PFSK-1 (cell line): ENCODE measurements at regions not wholly inside any gene's neighbourhood (a gene's known extent, or its start where the extent isn't known, plus 50 kb on each side); places are given as distances from the start of the nearest gene placed in this dataset.

ENCODE experiments used
- FOXP2 ChIP-seq: optimal IDR thresholded peaks from 2 replicates; pipeline ENCODE3; 2011; ENCODE audit warnings: borderline replicate concordance, control low read depth, inconsistent platforms; ENCODE audit not compliant: insufficient read depth; ENCODE audit errors: extremely low read length, extremely low read depth
- POLR2AphosphoS5 ChIP-seq: IDR thresholded peaks from 2 replicates; pipeline ENCODE4 v1.6.1; 2012; ENCODE audit warnings: low read depth, mild to moderate bottlenecking, control low read depth, low read length, moderate library complexity
- SIN3A ChIP-seq: IDR thresholded peaks from 2 replicates; pipeline ENCODE4 v1.6.1; 2012; ENCODE audit warnings: mild to moderate bottlenecking, low read length, moderate library complexity, borderline replicate concordance; ENCODE audit not compliant: insufficient read depth
- TAF1 ChIP-seq: IDR thresholded peaks from 2 replicates; pipeline ENCODE4 v1.6.1; 2012; ENCODE audit warnings: low read length, control low read depth, borderline replicate concordance; ENCODE audit not compliant: insufficient read depth
- TF ChIP-seq, protein P1 (sequence below), 2 experiments: IDR thresholded peaks; 2 replicates each; pipeline versions ENCODE4 v1.6.1 to v1.8.0; 2011 to 2012; ENCODE audit warnings: low read depth in 2 of 2, low read length in 2 of 2, control low read depth in 1 of 2, inconsistent platforms in 1 of 2, mild to moderate bottlenecking in 1 of 2, moderate library complexity in 1 of 2; ENCODE audit not compliant: insufficient read depth in 1 of 2

DNA sequence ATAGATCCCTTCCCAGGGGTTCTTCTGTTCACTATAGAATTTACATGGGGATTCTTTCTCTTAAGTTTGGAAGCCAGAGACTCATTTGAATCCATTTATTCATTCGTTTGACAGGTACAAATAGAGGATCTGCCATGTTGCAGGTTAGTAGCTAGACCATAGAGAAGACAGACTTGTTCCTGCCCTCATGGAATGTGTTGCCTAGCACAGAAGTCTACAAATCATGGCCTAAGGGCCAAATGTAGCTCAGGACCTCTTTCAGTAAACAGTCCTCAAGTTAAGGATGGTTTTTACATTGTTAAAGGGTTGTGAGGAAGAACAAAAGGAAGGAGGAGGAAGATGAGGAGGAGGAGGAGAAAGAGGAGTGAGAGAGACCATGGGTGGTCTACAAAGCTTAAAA is 114.7 kb upstream of the SLC44A1 start:
- no peak for TF ChIP-seq FOXP2
- TF ChIP-seq SIN3A, result no peak
- TF ChIP-seq, protein P1, sequence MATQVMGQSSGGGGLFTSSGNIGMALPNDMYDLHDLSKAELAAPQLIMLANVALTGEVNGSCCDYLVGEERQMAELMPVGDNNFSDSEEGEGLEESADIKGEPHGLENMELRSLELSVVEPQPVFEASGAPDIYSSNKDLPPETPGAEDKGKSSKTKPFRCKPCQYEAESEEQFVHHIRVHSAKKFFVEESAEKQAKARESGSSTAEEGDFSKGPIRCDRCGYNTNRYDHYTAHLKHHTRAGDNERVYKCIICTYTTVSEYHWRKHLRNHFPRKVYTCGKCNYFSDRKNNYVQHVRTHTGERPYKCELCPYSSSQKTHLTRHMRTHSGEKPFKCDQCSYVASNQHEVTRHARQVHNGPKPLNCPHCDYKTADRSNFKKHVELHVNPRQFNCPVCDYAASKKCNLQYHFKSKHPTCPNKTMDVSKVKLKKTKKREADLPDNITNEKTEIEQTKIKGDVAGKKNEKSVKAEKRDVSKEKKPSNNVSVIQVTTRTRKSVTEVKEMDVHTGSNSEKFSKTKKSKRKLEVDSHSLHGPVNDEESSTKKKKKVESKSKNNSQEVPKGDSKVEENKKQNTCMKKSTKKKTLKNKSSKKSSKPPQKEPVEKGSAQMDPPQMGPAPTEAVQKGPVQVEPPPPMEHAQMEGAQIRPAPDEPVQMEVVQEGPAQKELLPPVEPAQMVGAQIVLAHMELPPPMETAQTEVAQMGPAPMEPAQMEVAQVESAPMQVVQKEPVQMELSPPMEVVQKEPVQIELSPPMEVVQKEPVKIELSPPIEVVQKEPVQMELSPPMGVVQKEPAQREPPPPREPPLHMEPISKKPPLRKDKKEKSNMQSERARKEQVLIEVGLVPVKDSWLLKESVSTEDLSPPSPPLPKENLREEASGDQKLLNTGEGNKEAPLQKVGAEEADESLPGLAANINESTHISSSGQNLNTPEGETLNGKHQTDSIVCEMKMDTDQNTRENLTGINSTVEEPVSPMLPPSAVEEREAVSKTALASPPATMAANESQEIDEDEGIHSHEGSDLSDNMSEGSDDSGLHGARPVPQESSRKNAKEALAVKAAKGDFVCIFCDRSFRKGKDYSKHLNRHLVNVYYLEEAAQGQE (IDR thresholded peaks at IDR 0.05; ENCODE audit: insufficient read depth in 1 of 2, low read depth in 2 of 2, low read length in 2 of 2), result no peak
- no peak for TF ChIP-seq POLR2AphosphoS5
- TF ChIP-seq TAF1, result no peak

DNA sequence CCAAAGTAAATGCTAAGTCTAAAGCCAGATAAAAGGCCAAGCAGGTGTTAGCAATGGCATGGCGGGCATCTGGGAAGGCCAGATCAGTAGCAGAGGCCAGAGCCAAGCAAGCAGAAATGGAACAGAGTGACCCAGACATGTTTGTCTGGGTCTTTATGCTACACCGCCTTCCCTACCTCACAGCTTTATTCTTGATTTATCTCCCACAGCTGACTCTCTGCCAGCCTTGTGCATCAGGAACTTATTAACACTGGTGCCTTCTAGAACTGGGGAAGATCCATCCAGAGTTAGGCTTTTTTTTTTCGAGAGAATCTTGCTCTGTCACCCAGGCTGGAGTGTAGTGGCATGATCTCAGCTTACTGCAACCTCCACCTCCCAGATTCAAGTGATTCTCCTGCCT is 112.5 kb upstream of the SLC44A1 start:
- TF ChIP-seq POLR2AphosphoS5 (no peak), TAF1 (no peak), SIN3A (no peak), FOXP2 (no peak)
- TF ChIP-seq, protein P1 (IDR thresholded peaks at IDR 0.05; ENCODE audit: insufficient read depth in 1 of 2, low read depth in 2 of 2, low read length in 2 of 2), result no peak

DNA sequence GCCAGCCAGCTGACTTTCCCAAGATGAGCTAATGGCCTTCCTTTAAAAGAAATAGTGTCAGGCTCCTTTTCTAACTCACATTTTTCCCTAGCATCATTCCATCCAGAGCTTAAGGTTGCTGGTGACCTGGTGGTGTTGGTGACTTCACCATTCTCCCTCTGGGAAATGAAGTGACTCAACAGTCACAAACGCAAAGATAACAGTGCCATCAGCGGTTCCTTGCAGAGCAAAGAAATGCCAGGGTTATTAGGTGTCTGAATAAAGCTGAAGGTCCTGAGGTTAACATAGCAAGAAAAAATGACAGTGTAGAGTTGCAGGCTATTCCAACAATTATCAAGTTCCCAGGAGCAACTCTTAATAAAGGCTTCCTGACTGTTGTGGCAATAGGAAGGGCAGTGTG is 111.8 kb upstream of the SLC44A1 start:
- TF ChIP-seq FOXP2 (no peak), POLR2AphosphoS5 (no peak), TAF1 (no peak), SIN3A (no peak)
- TF ChIP-seq, protein P1 (IDR thresholded peaks at IDR 0.05; ENCODE audit: insufficient read depth in 1 of 2, low read depth in 2 of 2, low read length in 2 of 2), result no peak

DNA sequence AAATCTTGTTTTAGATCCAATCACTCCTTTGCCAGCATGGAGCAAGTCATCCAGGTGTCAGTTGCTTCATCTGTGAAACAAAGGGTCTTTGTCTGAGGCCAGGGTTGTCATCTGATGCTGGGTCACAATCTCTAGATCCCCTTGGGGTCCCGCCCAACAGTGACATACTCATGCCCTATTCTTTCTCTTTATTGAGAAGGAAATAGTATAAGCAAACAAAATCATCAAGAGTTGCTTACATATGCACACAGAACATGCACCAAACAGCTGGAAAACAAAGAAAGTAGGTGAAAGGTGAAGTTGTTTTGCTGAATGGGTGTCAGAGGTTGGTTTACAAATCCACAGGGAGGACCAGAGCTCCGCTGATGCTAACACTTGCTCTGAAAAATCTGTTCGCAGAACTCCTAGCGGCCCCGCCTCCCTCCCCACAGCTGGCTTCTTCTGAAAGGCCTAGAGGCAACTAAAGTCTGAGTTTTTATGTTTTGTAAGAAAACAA is 106.1 kb upstream of the SLC44A1 start:
- TF ChIP-seq TAF1 (no peak), SIN3A (no peak), POLR2AphosphoS5 (no peak), FOXP2 (no peak)
- TF ChIP-seq, protein P1 (IDR thresholded peaks at IDR 0.05; ENCODE audit: insufficient read depth in 1 of 2, low read depth in 2 of 2, low read length in 2 of 2), result no peak
